ENCODE measurements at regions not wholly inside any gene's neighbourhood (a gene's known extent, or its start where the extent isn't known, plus 50 kb on each side); places are given as distances from the start of the nearest gene placed in this dataset.

GRCh38 chr4:89645482-89645881 is 191.5 kb downstream of the SNCA start:
- no peak for TF ChIP-seq POLR2AphosphoS5 (IDR thresholded peaks at IDR 0.05; ENCODE audit: insufficient read depth in 1 of 2, low read depth in 1 of 2)
- no peak for TF ChIP-seq CTCF (IDR thresholded peaks at IDR 0.05)

All from vagina (tissue), 2 donors.